Adrenal gland (tissue), 5 donors: ENCODE measurements at regions not wholly inside any gene's neighbourhood (a gene's known extent, or its start where the extent isn't known, plus 50 kb on each side); places are given as distances from the start of the nearest gene placed in this dataset.

Experiments
- CTCF ChIP-seq, 6 experiments: fragments of 450-650 bp in 4 of 6; fragments of 200-600 bp in 2 of 6; sonication (generic) in 1 of 6; IDR thresholded peaks; 1 replicate in 5 of 6; 2 replicates in 1 of 6; pipeline versions ENCODE4 v1.5.1 to v1.8.0; 2016 to 2021; ENCODE audit warnings: antibody characterized with exemption in 6 of 6, mild to moderate bottlenecking in 2 of 6, moderate library complexity in 1 of 6
- POLR2A ChIP-seq, 2 donors: fragments of 450-650 bp; IDR thresholded peaks; one replicate each; pipeline ENCODE4 v1.6.1; 2017; ENCODE audit warnings: antibody characterized with exemption in 2 of 2, mild to moderate bottlenecking in 2 of 2, moderate library complexity in 1 of 2
- donor health status: DM: no; HTN: no; CAD: no.

- TF ChIP-seq CTCF (IDR thresholded peaks at IDR 0.05) (no peak), POLR2A (IDR thresholded peaks at IDR 0.05) (no peak)
Measured at GRCh38 chr18:52237551-52237950, 102.4 kb upstream of the DCC start.
